ENCODE measurements at regions not wholly inside any gene's neighbourhood (a gene's known extent, or its start where the extent isn't known, plus 50 kb on each side); places are given as distances from the start of the nearest gene placed in this dataset.

- 87% methylated on average over 2 of the region's 3 CpGs for WGBS
- Histone ChIP-seq H3K23ac (ENCODE audit: low read length in 2 of 2) (no peak overlapping the region), H3K27ac (ENCODE audit: low read length, poor library complexity, severe bottlenecking) (no peak overlapping the region), H2AFZ (ENCODE audit: low read depth, low read length) (no peak overlapping the region), H3K4ac (ENCODE audit: low read depth in 1 of 2, low read length in 2 of 2) (no peak overlapping the region), H3K27me3 (ENCODE audit: control insufficient read depth in 1 of 2, insufficient read depth in 1 of 2, low read length in 2 of 2) (no peaks in the 10 kb centered on the region), H3K18ac (ENCODE audit: low read depth in 1 of 2, low read length in 2 of 2) (no peak overlapping the region), H3K4me2 (ENCODE audit: low read length, poor library complexity, severe bottlenecking) (no peak overlapping the region), H4K91ac (ENCODE audit: low read length) (no peak overlapping the region), H2AK5ac (ENCODE audit: low read length, severe bottlenecking) (no peak overlapping the region), H2BK120ac (ENCODE audit: low read depth, low read length) (no peak overlapping the region), H3K9ac (ENCODE audit: low read length) (no peak overlapping the region), H2BK15ac (ENCODE audit: low read depth, poor library complexity, severe bottlenecking) (no peak overlapping the region), H3K14ac (ENCODE audit: low read length in 2 of 2) (no peak overlapping the region), H3K4me1 (ENCODE audit: control insufficient read depth, insufficient read depth, low read depth, low read length) (no peaks in the 10 kb centered on the region), H3K9me3 (ENCODE audit: control insufficient read depth, low read length) (no peaks in the 10 kb centered on the region), H3K4me3 (ENCODE audit: insufficient read depth in 1 of 2, low read depth in 1 of 2, low read length in 2 of 2) (no peak overlapping the region), H4K8ac (ENCODE audit: low read length) (no peak overlapping the region), H3K79me1 (replicated peaks; ENCODE audit: low read length, poor library complexity, severe bottlenecking) (no peaks in the 10 kb centered on the region), H2BK12ac (ENCODE audit: low read length in 2 of 2) (no peak overlapping the region), H2BK5ac (ENCODE audit: low read depth, low read length, poor library complexity, severe bottlenecking) (no peak overlapping the region), H3K36me3 (ENCODE audit: control insufficient read depth in 1 of 2, insufficient read depth in 2 of 2, low read depth in 1 of 2, low read length in 2 of 2) (no peaks in the 10 kb centered on the region)
- peak; percentile 59 for DNase-seq
Observed at GRCh38 chr6:140809694-140810101, 1323.0 kb upstream of the GJE1 start.

GRCh38 chr6:140806431-140806830 lies 1326.3 kb upstream of the GJE1 start:
- H3K4ac ChIP-seq (ENCODE audit: low read depth in 1 of 2, low read length in 2 of 2), result no peak overlapping the region
- no peak overlapping the region for H4K8ac ChIP-seq (ENCODE audit: low read length)
- no peak overlapping the region for H3K4me2 ChIP-seq (ENCODE audit: low read length, poor library complexity, severe bottlenecking)
- no peaks in the 10 kb centered on the region for H3K9me3 ChIP-seq (ENCODE audit: control insufficient read depth, low read length)
- no peak overlapping the region for H2BK15ac ChIP-seq (ENCODE audit: low read depth, poor library complexity, severe bottlenecking)
- no peak overlapping the region for H2AK5ac ChIP-seq (ENCODE audit: low read length, severe bottlenecking)
- no peaks in the 10 kb centered on the region for H3K4me1 ChIP-seq (ENCODE audit: control insufficient read depth, insufficient read depth, low read depth, low read length)
- no peak overlapping the region for H4K91ac ChIP-seq (ENCODE audit: low read length)
- no CpG with 5 or more reads among the region's 1 CpG for WGBS
- H3K14ac ChIP-seq (ENCODE audit: low read length in 2 of 2), result no peak overlapping the region
- H3K18ac ChIP-seq (ENCODE audit: low read depth in 1 of 2, low read length in 2 of 2), result no peak overlapping the region
- no peaks in the 10 kb centered on the region for H3K27me3 ChIP-seq (ENCODE audit: control insufficient read depth in 1 of 2, insufficient read depth in 1 of 2, low read length in 2 of 2)
- DNase-seq, result no peak
- H3K4me3 ChIP-seq (ENCODE audit: insufficient read depth in 1 of 2, low read depth in 1 of 2, low read length in 2 of 2), result no peak overlapping the region
- no peak overlapping the region for H2BK5ac ChIP-seq (ENCODE audit: low read depth, low read length, poor library complexity, severe bottlenecking)
- H2BK120ac ChIP-seq (ENCODE audit: low read depth, low read length), result no peak overlapping the region
- no peak overlapping the region for H3K27ac ChIP-seq (ENCODE audit: low read length, poor library complexity, severe bottlenecking)
- no peak overlapping the region for H2BK12ac ChIP-seq (ENCODE audit: low read length in 2 of 2)
- H3K23ac ChIP-seq (ENCODE audit: low read length in 2 of 2), result no peak overlapping the region
- no peak overlapping the region for H2AFZ ChIP-seq (ENCODE audit: low read depth, low read length)
- H3K36me3 ChIP-seq (ENCODE audit: control insufficient read depth in 1 of 2, insufficient read depth in 2 of 2, low read depth in 1 of 2, low read length in 2 of 2), result no peaks in the 10 kb centered on the region
- H3K79me1 ChIP-seq (replicated peaks; ENCODE audit: low read length, poor library complexity, severe bottlenecking), result no peaks in the 10 kb centered on the region
- no peak overlapping the region for H3K9ac ChIP-seq (ENCODE audit: low read length)

- Histone ChIP-seq H3K23ac (ENCODE audit: low read length in 2 of 2) (no peak overlapping the region), H4K91ac (ENCODE audit: low read length) (no peak overlapping the region), H3K4me2 (ENCODE audit: low read length, poor library complexity, severe bottlenecking) (no peak overlapping the region), H2BK12ac (ENCODE audit: low read length in 2 of 2) (no peak overlapping the region), H3K4ac (ENCODE audit: low read depth in 1 of 2, low read length in 2 of 2) (no peak overlapping the region), H3K36me3 (ENCODE audit: control insufficient read depth in 1 of 2, insufficient read depth in 2 of 2, low read depth in 1 of 2, low read length in 2 of 2) (no peaks in the 10 kb centered on the region), H3K79me1 (replicated peaks; ENCODE audit: low read length, poor library complexity, severe bottlenecking) (no peaks in the 10 kb centered on the region), H3K14ac (ENCODE audit: low read length in 2 of 2) (no peak overlapping the region), H3K4me3 (ENCODE audit: insufficient read depth in 1 of 2, low read depth in 1 of 2, low read length in 2 of 2) (no peak overlapping the region), H3K9me3 (ENCODE audit: control insufficient read depth, low read length) (peaks cover 5% of the 10 kb centered on the region), H2BK120ac (ENCODE audit: low read depth, low read length) (no peak overlapping the region), H3K27me3 (ENCODE audit: control insufficient read depth in 1 of 2, insufficient read depth in 1 of 2, low read length in 2 of 2) (no peaks in the 10 kb centered on the region), H2BK5ac (ENCODE audit: low read depth, low read length, poor library complexity, severe bottlenecking) (peak overlapping the region; percentile 57), H3K18ac (ENCODE audit: low read depth in 1 of 2, low read length in 2 of 2) (no peak overlapping the region), H3K4me1 (ENCODE audit: control insufficient read depth, insufficient read depth, low read depth, low read length) (no peaks in the 10 kb centered on the region), H2BK15ac (ENCODE audit: low read depth, poor library complexity, severe bottlenecking) (no peak overlapping the region), H3K27ac (ENCODE audit: low read length, poor library complexity, severe bottlenecking) (no peak overlapping the region), H4K8ac (ENCODE audit: low read length) (no peak overlapping the region), H2AK5ac (ENCODE audit: low read length, severe bottlenecking) (no peak overlapping the region), H3K9ac (ENCODE audit: low read length) (no peak overlapping the region), H2AFZ (ENCODE audit: low read depth, low read length) (no peak overlapping the region)
- DNase-seq, result no peak
Observed at GRCh38 chr6:140794544-140794943, 1338.2 kb upstream of the GJE1 start.

GRCh38 chr6:140790109-140790508 lies 1342.6 kb upstream of the GJE1 start:
- WGBS, result 97% methylated on average over 5 of the region's 5 CpGs
- DNase-seq, result no peak

More at GRCh38 chr6:140790109-140790508, 1342.6 kb upstream of the GJE1 start:
- Histone ChIP-seq H2BK120ac (ENCODE audit: low read depth, low read length) (no peak overlapping the region), H3K27me3 (ENCODE audit: control insufficient read depth in 1 of 2, insufficient read depth in 1 of 2, low read length in 2 of 2) (no peaks in the 10 kb centered on the region), H3K4ac (ENCODE audit: low read depth in 1 of 2, low read length in 2 of 2) (no peak overlapping the region), H3K27ac (ENCODE audit: low read length, poor library complexity, severe bottlenecking) (no peak overlapping the region), H3K9me3 (ENCODE audit: control insufficient read depth, low read length) (peaks cover 5% of the 10 kb centered on the region), H3K4me3 (ENCODE audit: insufficient read depth in 1 of 2, low read depth in 1 of 2, low read length in 2 of 2) (no peak overlapping the region), H2BK15ac (ENCODE audit: low read depth, poor library complexity, severe bottlenecking) (no peak overlapping the region), H4K8ac (ENCODE audit: low read length) (no peak overlapping the region), H3K4me1 (ENCODE audit: control insufficient read depth, insufficient read depth, low read depth, low read length) (no peaks in the 10 kb centered on the region), H2BK5ac (ENCODE audit: low read depth, low read length, poor library complexity, severe bottlenecking) (no peak overlapping the region), H3K9ac (ENCODE audit: low read length) (no peak overlapping the region), H2AK5ac (ENCODE audit: low read length, severe bottlenecking) (no peak overlapping the region), H4K91ac (ENCODE audit: low read length) (no peak overlapping the region), H2BK12ac (ENCODE audit: low read length in 2 of 2) (no peak overlapping the region), H3K18ac (ENCODE audit: low read depth in 1 of 2, low read length in 2 of 2) (no peak overlapping the region), H2AFZ (ENCODE audit: low read depth, low read length) (no peak overlapping the region), H3K79me1 (replicated peaks; ENCODE audit: low read length, poor library complexity, severe bottlenecking) (no peaks in the 10 kb centered on the region), H3K4me2 (ENCODE audit: low read length, poor library complexity, severe bottlenecking) (no peak overlapping the region), H3K14ac (ENCODE audit: low read length in 2 of 2) (no peak overlapping the region), H3K23ac (ENCODE audit: low read length in 2 of 2) (no peak overlapping the region), H3K36me3 (ENCODE audit: control insufficient read depth in 1 of 2, insufficient read depth in 2 of 2, low read depth in 1 of 2, low read length in 2 of 2) (no peaks in the 10 kb centered on the region)
